HEK293T (cell line): ENCODE measurements at regions not wholly inside any gene's neighbourhood (a gene's known extent, or its start where the extent isn't known, plus 50 kb on each side); places are given as distances from the start of the nearest gene placed in this dataset.
"Not testable (repeated sequence)": the region's sequence is repeated elsewhere in the genome, so short reads cannot be mapped to it uniquely, and the experiment has no call there.

Experiments used
- CTCF ChIA-PET: fragments of 350-600 bp; formaldehyde crosslinking; extraction: SDS; loops from one replicate; lab custom pipeline; 2021; ENCODE audit warnings: antibody characterized with exemption, inconsistent platforms; lab: Yijun Ruan, JAX
- POLR2A ChIA-PET: fragments of 350-600 bp; formaldehyde crosslinking; extraction: SDS; loops from one replicate; lab custom pipeline; 2020; ENCODE audit warnings: antibody characterized with exemption, inconsistent platforms; lab: Yijun Ruan, JAX
- DNase-seq: peaks from one replicate; pipeline ENCODE4 v3.0.0; 2012; ENCODE audit warnings: mixed read lengths; ENCODE audit errors: extremely low spot score
- ARNT ChIP-seq: fragments of 450-650 bp; IDR thresholded peaks from 2 replicates; pipeline ENCODE4 v1.6.1; 2017; ENCODE audit warnings: mild to moderate bottlenecking
- BHLHE40 ChIP-seq: fragments of 450-650 bp; IDR thresholded peaks from 2 replicates; pipeline ENCODE4 v1.6.1; 2016; ENCODE audit warnings: mild to moderate bottlenecking, moderate library complexity, borderline replicate concordance
- CTBP1 ChIP-seq: fragments of 450-650 bp; IDR thresholded peaks from 2 replicates; pipeline ENCODE4 v1.6.1; 2016; ENCODE audit warnings: borderline replicate concordance
- ELF4 ChIP-seq: fragments of 450-650 bp; IDR thresholded peaks from 2 replicates; pipeline ENCODE4 v1.6.1; 2017; ENCODE audit warnings: antibody characterized with exemption
- FOXA1 ChIP-seq: fragments of 450-650 bp; IDR thresholded peaks from 2 replicates; pipeline ENCODE4 v1.6.1; 2016; ENCODE audit warnings: mild to moderate bottlenecking
- FOXK2 ChIP-seq: fragments of 450-650 bp; IDR thresholded peaks from 2 replicates; pipeline ENCODE4 v1.6.1; 2016; ENCODE audit warnings: mild to moderate bottlenecking
- FOXM1 ChIP-seq: fragments of 450-650 bp; IDR thresholded peaks from 2 replicates; pipeline ENCODE4 v1.6.1; 2017; ENCODE audit warnings: mild to moderate bottlenecking, borderline replicate concordance
- HDGF ChIP-seq: fragments of 450-650 bp; IDR thresholded peaks from 2 replicates; pipeline ENCODE4 v1.6.1; 2017; ENCODE audit warnings: antibody characterized with exemption, borderline replicate concordance
- L3MBTL2 ChIP-seq: fragments of 450-650 bp; conservative IDR thresholded peaks from 2 replicates; pipeline ENCODE4 v1.6.1; 2016; ENCODE audit warnings: mild to moderate bottlenecking
- LEF1 ChIP-seq: fragments of 450-650 bp; IDR thresholded peaks from 2 replicates; pipeline ENCODE4 v1.6.1; 2017; ENCODE audit warnings: mild to moderate bottlenecking, borderline replicate concordance
- NFRKB ChIP-seq: fragments of 450-650 bp; IDR thresholded peaks from 2 replicates; pipeline ENCODE4 v1.6.1; 2016; ENCODE audit warnings: mild to moderate bottlenecking, moderate library complexity
- SP1 ChIP-seq: fragments of 450-650 bp; IDR thresholded peaks from 2 replicates; pipeline ENCODE4 v1.6.1; 2017
- SUZ12 ChIP-seq: fragments of 450-650 bp; IDR thresholded peaks from 2 replicates; pipeline ENCODE4 v1.6.1; 2016; ENCODE audit warnings: mild to moderate bottlenecking
- TARDBP ChIP-seq: fragments of 450-650 bp; IDR thresholded peaks from 2 replicates; pipeline ENCODE4 v1.6.1; 2016
- ZNF384 ChIP-seq: fragments of 450-650 bp; IDR thresholded peaks from 2 replicates; pipeline ENCODE4 v1.6.1; 2016
- TF ChIP-seq, protein P1 (sequence below): fragments of 450-650 bp; IDR thresholded peaks from 2 replicates; pipeline ENCODE4 v1.6.1; 2016

DNA sequence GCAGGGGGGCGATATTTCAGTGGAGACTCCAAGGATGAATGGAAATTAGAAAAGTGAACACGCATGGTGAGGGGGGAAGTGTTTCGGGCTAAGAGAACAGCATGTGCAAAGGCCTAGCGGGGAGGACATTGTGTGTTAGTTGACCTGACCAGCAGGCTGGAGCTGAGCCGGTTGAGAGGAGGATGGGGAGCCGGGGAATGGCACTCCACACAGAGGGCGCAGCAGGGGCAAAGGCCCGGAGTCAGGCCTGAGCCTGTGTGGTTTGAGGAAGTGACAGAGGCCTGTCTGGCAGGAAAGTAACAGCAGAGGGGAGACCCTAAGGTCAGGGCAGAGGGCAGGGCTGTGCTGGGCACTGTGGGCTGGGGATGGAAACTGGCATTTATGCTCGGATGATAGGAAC, 83.2 kb upstream of the ZNF479 start:
- no peak for DNase-seq
- TF ChIP-seq L3MBTL2: no peak
- no peak for TF ChIP-seq ZNF384
- TF ChIP-seq CTBP1: no peak
- no peak for TF ChIP-seq SP1
- TF ChIP-seq TARDBP: no peak
- no peak for TF ChIP-seq FOXA1
- TF ChIP-seq FOXK2: no peak
- no peak for TF ChIP-seq HDGF
- no peak for TF ChIP-seq ELF4
- no peak for TF ChIP-seq LEF1
- no peak for TF ChIP-seq FOXM1
- TF ChIP-seq, protein P1, sequence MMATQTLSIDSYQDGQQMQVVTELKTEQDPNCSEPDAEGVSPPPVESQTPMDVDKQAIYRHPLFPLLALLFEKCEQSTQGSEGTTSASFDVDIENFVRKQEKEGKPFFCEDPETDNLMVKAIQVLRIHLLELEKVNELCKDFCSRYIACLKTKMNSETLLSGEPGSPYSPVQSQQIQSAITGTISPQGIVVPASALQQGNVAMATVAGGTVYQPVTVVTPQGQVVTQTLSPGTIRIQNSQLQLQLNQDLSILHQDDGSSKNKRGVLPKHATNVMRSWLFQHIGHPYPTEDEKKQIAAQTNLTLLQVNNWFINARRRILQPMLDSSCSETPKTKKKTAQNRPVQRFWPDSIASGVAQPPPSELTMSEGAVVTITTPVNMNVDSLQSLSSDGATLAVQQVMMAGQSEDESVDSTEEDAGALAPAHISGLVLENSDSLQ: no peak
- CTCF ChIA-PET: no interaction called here

DNA sequence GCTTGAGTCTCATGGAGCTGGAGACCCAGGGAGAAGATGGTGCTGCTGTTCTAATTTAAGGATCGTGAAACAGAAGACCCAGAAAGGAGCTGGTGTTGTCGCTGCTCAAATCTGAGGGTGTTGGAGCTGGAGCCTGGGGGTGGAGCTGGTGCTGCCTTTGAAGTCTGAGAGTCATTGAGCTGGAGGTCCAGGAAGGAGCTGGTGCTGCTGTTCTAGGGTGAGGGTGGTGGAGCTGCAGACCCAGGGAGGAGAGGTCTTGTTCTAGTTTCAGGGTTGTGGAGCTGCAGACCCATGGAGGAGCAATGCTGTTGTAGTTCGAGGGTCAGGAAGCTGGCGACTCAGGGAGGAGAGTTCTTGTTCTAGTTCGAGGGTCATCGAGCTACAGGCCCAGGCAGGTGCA, 84.1 kb upstream of the ZNF479 start:
- no peak for DNase-seq
- POLR2A ChIA-PET: no interaction called here
- CTCF ChIA-PET: no interaction called here
- TF ChIP-seq BHLHE40 (no peak), ELF4 (no peak), ZNF384 (no peak)

More for the DNA sequence above, 83.2 kb upstream of the ZNF479 start:
- POLR2A ChIA-PET: no interaction called here

DNA sequence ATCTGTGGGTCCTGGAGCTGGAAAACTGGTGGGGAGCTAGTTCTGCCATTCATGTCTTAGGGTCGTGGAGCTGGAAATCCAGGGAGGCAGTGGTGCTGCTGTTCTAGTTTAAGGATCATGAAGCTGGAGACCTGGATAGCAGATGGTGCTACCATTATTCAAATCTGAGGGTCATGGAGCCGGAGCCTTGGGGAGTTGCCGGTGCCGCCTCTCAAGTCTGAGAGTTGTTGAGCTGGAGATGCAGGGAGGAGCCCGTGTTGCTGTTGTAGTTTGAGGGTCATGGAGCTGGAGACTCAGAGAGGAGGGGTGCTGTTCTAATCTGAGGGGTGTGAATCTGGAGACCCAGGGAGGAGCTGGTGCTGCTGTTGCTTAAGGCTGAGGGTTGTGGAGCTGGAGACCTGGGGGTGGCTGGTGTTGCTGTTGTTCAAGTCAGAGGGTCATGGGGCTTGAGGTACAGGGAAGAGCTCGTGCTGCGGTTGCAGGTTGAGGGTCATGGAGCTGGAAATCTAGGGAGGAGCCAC, 86.0 kb upstream of the ZNF479 start:
- TF ChIP-seq NFRKB (no peak), TARDBP (no peak), BHLHE40 (no peak), ZNF384 (no peak), L3MBTL2 (no peak), SP1 (no peak), ARNT (no peak), ELF4 (no peak), FOXK2 (no peak)
- TF ChIP-seq, protein P1: no peak
- ChIA-PET POLR2A (no interaction called here), CTCF (no interaction called here)
- DNase-seq: no peak

DNA sequence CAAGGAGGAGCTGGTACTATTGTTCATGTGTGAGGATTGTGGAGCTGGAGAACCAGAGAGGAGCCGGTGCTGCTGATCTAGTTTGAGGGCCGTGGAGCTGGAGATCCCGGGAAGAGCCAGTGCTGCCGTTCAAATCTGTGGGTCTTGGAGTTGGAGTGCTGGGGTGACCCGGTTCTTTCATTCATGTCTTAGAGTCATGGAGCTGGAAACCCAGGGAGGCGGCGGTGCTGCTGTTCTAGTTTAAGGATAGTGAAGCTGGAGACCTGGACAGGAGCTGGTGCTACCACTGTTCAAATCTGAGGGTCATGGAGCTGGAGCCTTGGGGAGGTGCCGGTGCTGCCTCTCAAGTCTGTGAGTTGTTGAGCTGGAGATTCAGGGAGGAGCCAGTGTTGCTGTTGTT, 88.5 kb upstream of the ZNF479 start:
- ChIA-PET CTCF (no interaction called here), POLR2A (no interaction called here)
- TF ChIP-seq LEF1: no peak
- no peak for TF ChIP-seq ARNT
- no peak for TF ChIP-seq SUZ12
- TF ChIP-seq ZNF384: no peak
- TF ChIP-seq, protein P1: no peak
- no peak for TF ChIP-seq FOXA1
- TF ChIP-seq ELF4: no peak
- no peak for TF ChIP-seq HDGF
- TF ChIP-seq NFRKB: no peak
- TF ChIP-seq CTBP1: no peak
- no peak for TF ChIP-seq FOXM1
- TF ChIP-seq BHLHE40: no peak
- TF ChIP-seq TARDBP: no peak
- DNase-seq: no peak

DNA sequence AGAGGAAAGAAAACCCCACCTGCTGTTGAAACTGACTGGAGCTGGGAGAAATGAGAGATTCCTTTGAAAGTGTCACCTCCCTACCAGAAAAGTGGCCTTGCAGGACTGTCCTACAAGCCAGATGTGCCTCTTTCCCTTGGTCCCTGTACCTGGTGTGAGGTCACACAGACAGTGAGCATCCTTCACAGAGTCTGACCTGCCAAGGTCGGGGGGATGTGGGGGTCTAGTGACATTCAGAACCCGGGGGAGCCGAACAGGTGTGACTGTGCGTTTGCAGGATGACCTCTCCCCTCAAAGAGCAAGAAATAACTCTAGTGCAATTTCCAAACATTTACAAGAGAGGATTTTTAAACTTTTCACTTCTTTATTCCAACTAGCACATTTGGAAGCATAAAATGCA, 93.4 kb upstream of the ZNF479 start:
- no peak for DNase-seq
- TF ChIP-seq L3MBTL2: no peak
- TF ChIP-seq BHLHE40: no peak
- no peak for TF ChIP-seq TARDBP
- TF ChIP-seq HDGF: no peak
- no peak for TF ChIP-seq SUZ12
- TF ChIP-seq ELF4: no peak
- TF ChIP-seq NFRKB: no peak
- POLR2A ChIA-PET: no interaction called here
- CTCF ChIA-PET: no interaction called here

DNA sequence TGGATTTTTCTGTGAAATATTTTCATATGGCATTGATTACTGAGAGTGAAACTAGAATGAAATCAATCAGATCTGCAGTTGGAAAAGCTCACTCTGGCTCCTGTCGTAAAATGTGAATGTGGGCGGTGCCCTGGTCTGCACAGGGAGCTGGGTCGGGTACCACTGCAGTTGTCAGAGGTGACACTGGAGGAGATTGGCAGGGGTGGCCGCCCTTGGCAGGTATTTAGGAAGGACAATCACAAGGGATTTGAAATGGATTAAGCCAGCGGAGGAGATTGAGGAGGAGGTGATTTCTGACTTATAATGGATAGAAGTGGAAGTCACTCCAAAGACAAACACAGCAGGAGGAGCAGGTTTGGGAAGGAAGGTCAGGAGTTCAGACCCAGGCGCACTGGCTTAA, 109.0 kb upstream of the ZNF479 start:
- DNase-seq, POLR2A ChIA-PET, CTCF ChIA-PET: not testable (repeated sequence)

DNA sequence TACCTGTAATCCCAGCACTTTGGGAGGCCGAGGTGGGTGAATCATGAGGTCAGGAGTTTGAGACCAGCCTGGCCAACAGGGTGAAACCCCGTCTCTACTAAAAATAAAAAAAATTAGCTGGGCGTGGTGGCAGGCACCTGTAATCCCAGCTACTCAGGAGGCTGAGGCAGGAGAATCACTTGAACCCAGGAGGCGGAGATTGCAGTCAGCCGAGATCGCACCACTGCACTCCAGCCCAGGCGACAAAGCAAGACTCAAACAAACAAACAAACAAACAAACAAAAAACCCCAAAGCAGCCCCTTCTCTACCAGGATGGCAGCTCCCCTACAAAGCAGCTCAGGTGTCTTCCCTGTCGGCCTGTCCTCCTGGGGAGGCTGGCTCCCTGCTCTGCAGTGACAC, 111.3 kb upstream of the ZNF479 start:
- CTCF ChIA-PET, POLR2A ChIA-PET, DNase-seq: not testable (repeated sequence)

DNA sequence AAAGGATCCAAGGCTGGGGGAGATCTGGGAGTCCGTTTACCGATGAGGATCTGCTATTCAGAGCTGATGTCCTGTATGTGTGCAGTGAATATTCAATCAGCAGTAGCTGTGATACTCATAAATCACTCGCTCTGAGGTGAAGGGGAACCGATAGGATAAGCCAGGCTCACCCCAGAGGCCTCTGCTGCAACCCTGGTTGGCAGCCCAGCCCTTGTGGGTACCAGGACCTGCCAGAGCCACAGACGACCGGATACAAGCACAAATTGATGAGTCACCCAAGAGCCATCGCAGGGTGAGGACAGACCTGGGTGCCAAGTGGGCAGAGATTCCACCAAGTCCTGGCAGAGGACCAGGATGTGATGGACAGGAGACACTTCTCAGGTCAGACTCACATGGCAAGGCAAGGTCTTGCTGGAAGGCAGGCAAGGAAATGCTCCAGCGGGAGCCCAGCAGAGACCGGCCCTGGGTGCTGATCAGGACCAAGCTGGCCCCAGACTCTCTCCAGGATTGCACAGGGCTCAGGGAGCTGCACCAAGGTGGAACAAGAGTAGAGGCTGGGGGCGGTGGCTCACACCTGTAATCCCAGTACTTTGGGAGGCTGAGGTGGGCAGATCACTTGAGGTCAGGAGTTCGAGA, 112.2 kb upstream of the ZNF479 start:
- POLR2A ChIA-PET, DNase-seq, CTCF ChIA-PET: not testable (repeated sequence)
